ENCODE measurements at regions not wholly inside any gene's neighbourhood (a gene's known extent, or its start where the extent isn't known, plus 50 kb on each side); places are given as distances from the start of the nearest gene placed in this dataset.

DNA sequence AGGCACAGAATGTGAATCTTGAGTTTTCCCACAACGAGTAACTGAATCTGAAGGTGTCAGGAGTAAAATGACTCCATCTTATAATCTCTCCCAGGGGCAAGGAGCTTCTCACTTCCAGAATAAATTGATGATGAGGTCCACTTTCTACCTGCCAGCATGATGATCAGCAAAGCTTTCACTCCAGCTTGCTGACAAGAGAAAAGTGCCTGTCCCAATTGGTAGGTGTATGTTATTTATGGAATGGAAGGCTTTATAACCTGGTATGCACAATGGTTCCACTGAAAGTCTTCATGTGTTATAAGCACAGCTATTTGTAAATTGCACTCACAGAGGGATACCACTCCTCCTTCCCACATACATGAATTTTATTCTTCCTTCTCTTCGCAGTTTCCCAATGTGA, 401.0 kb upstream of the UBE2E3 start:
- no peak overlapping the region for H2BK12ac ChIP-seq (ENCODE audit: low read length)
- H2BK5ac ChIP-seq (ENCODE audit: low read length) = no peak overlapping the region
- no peak overlapping the region for H3K9ac ChIP-seq (ENCODE audit: low read depth, low read length, poor library complexity)
- H4K8ac ChIP-seq (ENCODE audit: low read depth, low read length) = no peak overlapping the region
- H2BK120ac ChIP-seq (ENCODE audit: low read depth, low read length) = no peak overlapping the region
- H3K14ac ChIP-seq (ENCODE audit: low read length) = no peak overlapping the region
- H3K36me3 ChIP-seq (replicated peaks in 1 of 2; ENCODE audit: control insufficient read depth in 2 of 2, insufficient read depth in 2 of 2, low read length in 2 of 2) = no peaks in the 10 kb centered on the region
- H3K23ac ChIP-seq (ENCODE audit: low read depth, low read length, poor library complexity) = no peak overlapping the region
- H3K4ac ChIP-seq (ENCODE audit: low read length) = no peak overlapping the region
- H3K27me3 ChIP-seq (ENCODE audit: control insufficient read depth in 3 of 3, insufficient read depth in 3 of 3, low read depth in 1 of 3, low read length in 3 of 3) = no peaks in the 10 kb centered on the region
- H3K4me2 ChIP-seq (ENCODE audit: insufficient read depth, low read length, poor library complexity, severe bottlenecking) = no peak overlapping the region
- DNase-seq (ENCODE audit: low spot score) = no peak
- H4K91ac ChIP-seq (ENCODE audit: low read depth, low read length, poor library complexity) = no peak overlapping the region
- H3K27ac ChIP-seq (replicated peaks; ENCODE audit: low read length) = no peak overlapping the region
- no peaks in the 10 kb centered on the region for H3K79me1 ChIP-seq (ENCODE audit: low read depth, low read length)
- H3K18ac ChIP-seq (ENCODE audit: low read length) = no peak overlapping the region
- H2BK15ac ChIP-seq (ENCODE audit: low read length) = no peak overlapping the region
- no peaks in the 10 kb centered on the region for H3K9me3 ChIP-seq (replicated peaks in 1 of 2; ENCODE audit: control insufficient read depth in 2 of 2, insufficient read depth in 1 of 2, low read depth in 1 of 2, low read length in 2 of 2)
- no peaks in the 10 kb centered on the region for H3K4me1 ChIP-seq (ENCODE audit: control insufficient read depth in 2 of 2, insufficient read depth in 1 of 2, low read depth in 1 of 2, low read length in 2 of 2)
- no peak overlapping the region for H2AFZ ChIP-seq (ENCODE audit: low read length)
- H2AK5ac ChIP-seq (ENCODE audit: low read depth, low read length) = no peak overlapping the region
- WGBS, 2 donors (ENCODE audit: extremely low coverage in 2 of 2, insufficient read length in 2 of 2, insufficient replicate concordance in 1 of 2) = no CpG with 5 or more reads among the region's 2 CpGs
- H3K4me3 ChIP-seq (ENCODE audit: low read length in 2 of 2) = no peak overlapping the region

DNA sequence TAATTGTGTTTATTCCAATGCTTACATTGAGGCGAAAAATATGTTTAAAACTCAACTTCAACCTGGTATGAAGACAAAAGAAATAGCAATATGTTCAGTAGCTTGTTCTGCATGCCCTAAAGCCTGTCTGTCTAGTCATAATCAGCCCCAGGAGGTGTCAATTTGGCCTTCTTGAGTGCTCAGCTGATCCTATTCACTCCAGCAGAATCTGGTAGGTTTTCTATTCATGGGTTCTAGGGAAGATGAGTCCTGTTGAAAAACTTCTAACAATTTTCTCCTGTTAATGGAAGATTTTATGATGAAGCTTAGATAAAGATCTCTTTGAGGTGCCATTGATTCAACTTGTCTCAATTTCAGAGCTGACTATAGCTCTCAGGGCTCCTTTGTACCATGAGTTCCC, 402.0 kb upstream of the UBE2E3 start:
- no peak overlapping the region for H3K4me2 ChIP-seq (ENCODE audit: insufficient read depth, low read length, poor library complexity, severe bottlenecking)
- H3K9me3 ChIP-seq (replicated peaks in 1 of 2; ENCODE audit: control insufficient read depth in 2 of 2, insufficient read depth in 1 of 2, low read depth in 1 of 2, low read length in 2 of 2) = no peaks in the 10 kb centered on the region
- H2BK15ac ChIP-seq (ENCODE audit: low read length) = no peak overlapping the region
- H3K4me1 ChIP-seq (ENCODE audit: control insufficient read depth in 2 of 2, insufficient read depth in 1 of 2, low read depth in 1 of 2, low read length in 2 of 2) = no peaks in the 10 kb centered on the region
- H3K27me3 ChIP-seq (ENCODE audit: control insufficient read depth in 3 of 3, insufficient read depth in 3 of 3, low read depth in 1 of 3, low read length in 3 of 3) = no peaks in the 10 kb centered on the region
- no peak overlapping the region for H3K27ac ChIP-seq (replicated peaks; ENCODE audit: low read length)
- no peak overlapping the region for H2BK120ac ChIP-seq (ENCODE audit: low read depth, low read length)
- H3K79me1 ChIP-seq (ENCODE audit: low read depth, low read length) = no peaks in the 10 kb centered on the region
- H3K4me3 ChIP-seq (ENCODE audit: low read length in 2 of 2) = no peak overlapping the region
- no peak overlapping the region for H2BK5ac ChIP-seq (ENCODE audit: low read length)
- no peak overlapping the region for H2AFZ ChIP-seq (ENCODE audit: low read length)
- WGBS, 2 donors (ENCODE audit: extremely low coverage in 2 of 2, insufficient read length in 2 of 2, insufficient replicate concordance in 1 of 2) = no CpG with 5 or more reads among the region's 1 CpG
- no peak overlapping the region for H3K14ac ChIP-seq (ENCODE audit: low read length)
- H3K23ac ChIP-seq (ENCODE audit: low read depth, low read length, poor library complexity) = no peak overlapping the region
- H3K9ac ChIP-seq (ENCODE audit: low read depth, low read length, poor library complexity) = no peak overlapping the region
- no peak overlapping the region for H3K18ac ChIP-seq (ENCODE audit: low read length)
- no peak overlapping the region for H4K8ac ChIP-seq (ENCODE audit: low read depth, low read length)
- no peak overlapping the region for H2BK12ac ChIP-seq (ENCODE audit: low read length)
- H2AK5ac ChIP-seq (ENCODE audit: low read depth, low read length) = no peak overlapping the region
- no peak for DNase-seq (ENCODE audit: low spot score)
- no peak overlapping the region for H4K91ac ChIP-seq (ENCODE audit: low read depth, low read length, poor library complexity)
- H3K36me3 ChIP-seq (replicated peaks in 1 of 2; ENCODE audit: control insufficient read depth in 2 of 2, insufficient read depth in 2 of 2, low read length in 2 of 2) = no peaks in the 10 kb centered on the region
- H3K4ac ChIP-seq (ENCODE audit: low read length) = no peak overlapping the region

DNA sequence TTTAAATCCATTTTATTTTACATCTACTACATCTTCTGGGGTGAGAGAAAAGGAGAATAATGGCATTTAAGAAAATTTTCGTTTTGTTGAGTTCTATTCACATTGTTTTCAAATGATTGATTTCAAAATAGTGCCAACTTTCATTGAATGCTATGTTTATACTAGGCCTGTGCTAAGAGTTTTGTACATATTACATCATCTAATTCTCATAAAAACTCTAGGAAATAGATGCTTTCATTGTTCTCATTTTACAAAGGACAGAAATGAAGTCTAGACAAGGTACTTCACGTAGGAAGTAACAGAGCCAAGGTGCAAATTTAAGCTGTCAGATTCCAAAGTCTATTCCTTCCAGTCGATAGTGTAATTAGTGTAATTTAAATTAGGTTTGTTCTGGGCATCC, 402.8 kb upstream of the UBE2E3 start:
- Histone ChIP-seq H3K79me1 (ENCODE audit: low read depth, low read length) (no peaks in the 10 kb centered on the region), H3K4me3 (ENCODE audit: low read length in 2 of 2) (no peak overlapping the region), H2BK5ac (ENCODE audit: low read length) (no peak overlapping the region), H3K9ac (ENCODE audit: low read depth, low read length, poor library complexity) (no peak overlapping the region), H3K4me2 (ENCODE audit: insufficient read depth, low read length, poor library complexity, severe bottlenecking) (no peak overlapping the region), H4K8ac (ENCODE audit: low read depth, low read length) (no peak overlapping the region), H3K36me3 (replicated peaks in 1 of 2; ENCODE audit: control insufficient read depth in 2 of 2, insufficient read depth in 2 of 2, low read length in 2 of 2) (no peaks in the 10 kb centered on the region), H3K27me3 (ENCODE audit: control insufficient read depth in 3 of 3, insufficient read depth in 3 of 3, low read depth in 1 of 3, low read length in 3 of 3) (no peaks in the 10 kb centered on the region), H4K91ac (ENCODE audit: low read depth, low read length, poor library complexity) (no peak overlapping the region), H2AK5ac (ENCODE audit: low read depth, low read length) (no peak overlapping the region), H3K18ac (ENCODE audit: low read length) (no peak overlapping the region), H3K23ac (ENCODE audit: low read depth, low read length, poor library complexity) (no peak overlapping the region), H3K4me1 (ENCODE audit: control insufficient read depth in 2 of 2, insufficient read depth in 1 of 2, low read depth in 1 of 2, low read length in 2 of 2) (no peaks in the 10 kb centered on the region), H2BK15ac (ENCODE audit: low read length) (no peak overlapping the region), H2BK12ac (ENCODE audit: low read length) (no peak overlapping the region), H3K27ac (replicated peaks; ENCODE audit: low read length) (no peak overlapping the region), H2AFZ (ENCODE audit: low read length) (no peak overlapping the region), H3K9me3 (replicated peaks in 1 of 2; ENCODE audit: control insufficient read depth in 2 of 2, insufficient read depth in 1 of 2, low read depth in 1 of 2, low read length in 2 of 2) (no peaks in the 10 kb centered on the region), H3K4ac (ENCODE audit: low read length) (no peak overlapping the region), H3K14ac (ENCODE audit: low read length) (no peak overlapping the region), H2BK120ac (ENCODE audit: low read depth, low read length) (no peak overlapping the region)
- DNase-seq (ENCODE audit: low spot score) = no peak
- WGBS, 2 donors (ENCODE audit: extremely low coverage in 2 of 2, insufficient read length in 2 of 2, insufficient replicate concordance in 1 of 2) = no CpG with 5 or more reads among the region's 3 CpGs

GRCh38 chr2:180573951-180574350, 406.5 kb upstream of the UBE2E3 start:
- Histone ChIP-seq H3K23ac (ENCODE audit: low read depth, low read length, poor library complexity) (no peak overlapping the region), H3K79me1 (ENCODE audit: low read depth, low read length) (no peaks in the 10 kb centered on the region), H3K4me1 (ENCODE audit: control insufficient read depth in 2 of 2, insufficient read depth in 1 of 2, low read depth in 1 of 2, low read length in 2 of 2) (no peaks in the 10 kb centered on the region), H2BK15ac (ENCODE audit: low read length) (no peak overlapping the region), H4K91ac (ENCODE audit: low read depth, low read length, poor library complexity) (no peak overlapping the region), H3K4me3 (ENCODE audit: low read length in 2 of 2) (no peak overlapping the region), H3K18ac (ENCODE audit: low read length) (no peak overlapping the region), H3K36me3 (replicated peaks in 1 of 2; ENCODE audit: control insufficient read depth in 2 of 2, insufficient read depth in 2 of 2, low read length in 2 of 2) (no peaks in the 10 kb centered on the region), H3K4me2 (ENCODE audit: insufficient read depth, low read length, poor library complexity, severe bottlenecking) (no peak overlapping the region), H3K4ac (ENCODE audit: low read length) (no peak overlapping the region), H4K8ac (ENCODE audit: low read depth, low read length) (no peak overlapping the region), H3K27ac (replicated peaks; ENCODE audit: low read length) (no peak overlapping the region), H2AK5ac (ENCODE audit: low read depth, low read length) (no peak overlapping the region), H3K9ac (ENCODE audit: low read depth, low read length, poor library complexity) (no peak overlapping the region), H3K14ac (ENCODE audit: low read length) (no peak overlapping the region), H3K9me3 (replicated peaks in 1 of 2; ENCODE audit: control insufficient read depth in 2 of 2, insufficient read depth in 1 of 2, low read depth in 1 of 2, low read length in 2 of 2) (no peaks in the 10 kb centered on the region), H2BK5ac (ENCODE audit: low read length) (no peak overlapping the region), H3K27me3 (ENCODE audit: control insufficient read depth in 3 of 3, insufficient read depth in 3 of 3, low read depth in 1 of 3, low read length in 3 of 3) (no peaks in the 10 kb centered on the region), H2BK120ac (ENCODE audit: low read depth, low read length) (no peak overlapping the region), H2BK12ac (ENCODE audit: low read length) (no peak overlapping the region), H2AFZ (ENCODE audit: low read length) (no peak overlapping the region)
- WGBS, 2 donors (ENCODE audit: extremely low coverage in 2 of 2, insufficient read length in 2 of 2, insufficient replicate concordance in 1 of 2) = no CpG with 5 or more reads among the region's 3 CpGs
- no peak for DNase-seq (ENCODE audit: low spot score)

All from neuronal stem cell (in vitro differentiated cells).